IMR-90 (cell line): ENCODE measurements at regions not wholly inside any gene's neighbourhood (a gene's known extent, or its start where the extent isn't known, plus 50 kb on each side); places are given as distances from the start of the nearest gene placed in this dataset.

Source experiments
- ATAC-seq: fragments of 200-7000 bp; cut with Tn5 transposase; 2 replicates; pipeline ENCODE4 v1.9.1; 2020; ENCODE audit warnings: low read depth, mild to moderate bottlenecking, moderate library complexity
- BruUV-seq: library from RNA; stranded (reverse); fragments of 400-500 nt; replicated peaks from 2 replicates; lab custom pipeline; 2021; lab: Mats Ljungman, UMichigan
- CTCF ChIA-PET: fragments of 300-600 bp; formaldehyde crosslinking; extraction: SDS; loops from one replicate; lab custom pipeline; 2021; ENCODE audit warnings: antibody characterized with exemption; lab: Yijun Ruan, JAX
- POLR2A ChIA-PET: fragments of 300-600 bp; sonication (Branson Sonifier 250); formaldehyde crosslinking; loops from one replicate; lab custom pipeline; 2022; ENCODE audit warnings: antibody characterized with exemption; ENCODE audit not compliant: unreplicated experiment; lab: Charles Lee
- DNase-seq: peaks from one replicate; pipeline ENCODE4 v3.0.0; 2013
- H2AFZ ChIP-seq: replicated peaks from 2 replicates; pipeline ENCODE3; 2013; ENCODE audit warnings: low read length, mild to moderate bottlenecking; ENCODE audit not compliant: poor library complexity
- H2AK5ac ChIP-seq: 2 replicates; pipeline ENCODE4 v1.6.1; 2013; ENCODE audit warnings: low read depth, low read length, inconsistent platforms
- H2AK9ac ChIP-seq: replicated peaks from 2 replicates; pipeline ENCODE3; 2013; ENCODE audit warnings: mild to moderate bottlenecking, low read depth, low read length, moderate library complexity; ENCODE audit not compliant: poor library complexity
- H2BK120ac ChIP-seq: 2 replicates; pipeline ENCODE4 v1.6.1; 2013; ENCODE audit warnings: low read depth, low read length, inconsistent platforms
- H2BK15ac ChIP-seq: 3 replicates; pipeline ENCODE4 v1.6.1; 2013; ENCODE audit warnings: low read depth, low read length, inconsistent platforms
- H2BK20ac ChIP-seq: 2 replicates; pipeline ENCODE4 v1.6.1; 2013; ENCODE audit warnings: low read depth, mild to moderate bottlenecking, inconsistent platforms, low read length, moderate library complexity
- H2BK5ac ChIP-seq: 2 replicates; pipeline ENCODE4 v1.6.1; 2013; ENCODE audit warnings: mild to moderate bottlenecking, low read depth, low read length, inconsistent platforms; ENCODE audit not compliant: poor library complexity, severe bottlenecking
- H3K14ac ChIP-seq: replicated peaks from 2 replicates; pipeline ENCODE4 v1.6.1; 2013; ENCODE audit warnings: low read depth, low read length, inconsistent platforms
- H3K18ac ChIP-seq: 2 replicates; pipeline ENCODE4 v1.6.1; 2013; ENCODE audit warnings: low read depth, low read length, control low read depth
- H3K23ac ChIP-seq: 2 replicates; pipeline ENCODE4 v1.6.1; 2013; ENCODE audit warnings: low read depth, low read length, inconsistent platforms
- H3K27ac ChIP-seq: 2 replicates; pipeline ENCODE4 v1.5.1; 2013; ENCODE audit warnings: mild to moderate bottlenecking, control low read depth, low read length; ENCODE audit not compliant: insufficient read depth
- H3K27me3 ChIP-seq: 2 replicates; pipeline ENCODE4 v1.6.1; 2013; ENCODE audit warnings: low read length; ENCODE audit not compliant: control insufficient read depth, insufficient read depth
- H3K36me3 ChIP-seq: 2 replicates; pipeline ENCODE4 v1.6.1; 2013; ENCODE audit warnings: low read length, mixed read lengths; ENCODE audit not compliant: control insufficient read depth, insufficient read depth
- H3K4ac ChIP-seq: 2 replicates; pipeline ENCODE4 v1.6.1; 2013; ENCODE audit warnings: low read depth, low read length, inconsistent platforms
- H3K4me1 ChIP-seq: 2 replicates; pipeline ENCODE4 v1.6.1; 2013; ENCODE audit warnings: low read length, mixed read lengths; ENCODE audit not compliant: control insufficient read depth, insufficient read depth
- H3K4me2 ChIP-seq: 2 replicates; pipeline ENCODE4 v1.6.1; 2013; ENCODE audit warnings: low read depth, mild to moderate bottlenecking, control low read depth, low read length, moderate library complexity
- H3K4me3 ChIP-seq: 2 replicates; pipeline ENCODE4 v1.5.1; 2013; ENCODE audit warnings: low read depth, mild to moderate bottlenecking, control low read depth, low read length, moderate library complexity; ENCODE audit not compliant: insufficient read depth
- H3K56ac ChIP-seq: 2 replicates; pipeline ENCODE4 v1.6.1; 2013; ENCODE audit warnings: low read length, inconsistent platforms; ENCODE audit not compliant: insufficient read depth; ENCODE audit errors: extremely low read depth
- H3K79me1 ChIP-seq, 2 experiments: 2 replicates each; pipeline ENCODE4 v1.6.1; 2013; ENCODE audit warnings: low read length in 2 of 2, inconsistent platforms in 1 of 2, low read depth in 1 of 2
- H3K9ac ChIP-seq: 2 replicates; pipeline ENCODE4 v1.6.1; 2013; ENCODE audit warnings: low read depth, low read length, control low read depth
- H3K9me1 ChIP-seq: 2 replicates; pipeline ENCODE4 v1.6.1; 2013; ENCODE audit warnings: low read length, inconsistent platforms; ENCODE audit not compliant: insufficient read depth
- H3K9me3 ChIP-seq: 2 replicates; pipeline ENCODE4 v1.6.1; 2013; ENCODE audit warnings: low read length; ENCODE audit not compliant: control insufficient read depth, insufficient read depth
- H4K20me1 ChIP-seq: 2 replicates; pipeline ENCODE4 v1.6.1; 2013; ENCODE audit warnings: low read length, inconsistent platforms; ENCODE audit not compliant: insufficient read depth
- H4K5ac ChIP-seq: 2 replicates; pipeline ENCODE4 v1.6.1; 2013; ENCODE audit warnings: mild to moderate bottlenecking, low read depth, low read length, control low read depth
- H4K8ac ChIP-seq, 2 experiments: 2 replicates each; pipeline ENCODE4 v1.6.1; 2013; ENCODE audit warnings: low read depth in 2 of 2, low read length in 2 of 2, control low read depth in 1 of 2, inconsistent platforms in 1 of 2
- H4K91ac ChIP-seq: 2 replicates; pipeline ENCODE4 v1.6.1; 2013; ENCODE audit warnings: low read depth, low read length, inconsistent platforms; ENCODE audit not compliant: insufficient read depth
- CHD1 ChIP-seq: IDR thresholded peaks from 2 replicates; pipeline ENCODE4 v1.6.1; 2012; ENCODE audit warnings: low read depth, low read length, improper control_type of control experiment
- ELK1 ChIP-seq: fragments of 150-350 bp; IDR thresholded peaks from 2 replicates; pipeline ENCODE4 v1.6.1; 2016; ENCODE audit warnings: low read depth, mild to moderate bottlenecking, low read length, moderate library complexity, borderline replicate concordance
- FOS ChIP-seq: fragments of 150-350 bp; IDR thresholded peaks from 2 replicates; pipeline ENCODE4 v1.6.1; 2016; ENCODE audit warnings: low read depth, low read length
- MAFK ChIP-seq: IDR thresholded peaks from 2 replicates; pipeline ENCODE4 v1.6.1; 2012; ENCODE audit warnings: low read depth, low read length, improper control_type of control experiment
- MAZ ChIP-seq: IDR thresholded peaks from 2 replicates; pipeline ENCODE4 v1.6.1; 2012; ENCODE audit warnings: low read depth, mild to moderate bottlenecking, low read length, improper control_type of control experiment, moderate library complexity, borderline replicate concordance
- MXI1 ChIP-seq: IDR thresholded peaks from 2 replicates; pipeline ENCODE4 v1.6.1; 2012; ENCODE audit warnings: low read depth, mild to moderate bottlenecking, low read length, moderate library complexity, borderline replicate concordance
- NFE2L2 ChIP-seq: fragments of 150-350 bp; IDR thresholded peaks from 2 replicates; pipeline ENCODE4 v1.6.1; 2016; ENCODE audit warnings: low read depth, mild to moderate bottlenecking, low read length
- POLR2A ChIP-seq: IDR thresholded peaks from 2 replicates; pipeline ENCODE4 v1.6.1; 2012; ENCODE audit warnings: mild to moderate bottlenecking, low read depth, low read length
- RAD21 ChIP-seq: IDR thresholded peaks from 2 replicates; pipeline ENCODE4 v1.6.1; 2012; ENCODE audit warnings: low read length, improper control_type of control experiment
- RCOR1 ChIP-seq: IDR thresholded peaks from 2 replicates; pipeline ENCODE4 v1.6.1; 2012; ENCODE audit warnings: mild to moderate bottlenecking, low read length, improper control_type of control experiment; ENCODE audit not compliant: insufficient replicate concordance
- SMC3 ChIP-seq: fragments of 150-350 bp; IDR thresholded peaks from 2 replicates; pipeline ENCODE4 v1.6.1; 2016; ENCODE audit warnings: low read depth, mild to moderate bottlenecking, antibody characterized with exemption, low read length, moderate library complexity
- WGBS, 2 experiments: methylation state at CpG; one replicate each; pipeline versions ENCODE4 v1.1.5 to v1.1.7; 2013; ENCODE audit warnings: missing lambda C conversion rate in 2 of 2; ENCODE audit not compliant: insufficient read length in 1 of 2; ENCODE audit errors: extremely low coverage in 2 of 2; 5-methylcytosine and 5-hydroxymethylcytosine counted together
- dilution Hi-C: fragments of 300-500 bp; cut with HindIII; formaldehyde crosslinking; loops from one replicate; pipeline ENCODE4 v1.14.3; 2018; ENCODE audit warnings: low sequenced_read_pairs; ENCODE audit not compliant: unreplicated experiment
- in situ Hi-C: fragments of 300-500 bp; cut with MboI; formaldehyde crosslinking; loops from 3 replicates; pipeline ENCODE4 v1.14.3; 2019; ENCODE audit warnings: low sequenced_read_pairs, inconsistent platforms, mixed read lengths
- intact Hi-C: fragments of 100-400 bp; cut with micrococcal nuclease; formaldehyde crosslinking; loops from 2 replicates; pipeline ENCODE4 v1.10.0; 2022
- TF ChIP-seq, protein P1 (sequence below): conservative IDR thresholded peaks from 2 replicates; pipeline ENCODE4 v1.5.1; 2012; ENCODE audit warnings: mild to moderate bottlenecking, low read depth, low read length, improper control_type of control experiment

GRCh38 chr3:74921676-74922075 lies 307.2 kb upstream of the CNTN3 start:
- no peak overlapping the region for H2AK5ac ChIP-seq
- H3K27ac ChIP-seq: no peak overlapping the region
- no peak overlapping the region for H4K5ac ChIP-seq
- no peaks in the 10 kb centered on the region for H3K9me1 ChIP-seq
- no peak overlapping the region for H3K18ac ChIP-seq
- intact Hi-C loops: no loop called here
- in situ Hi-C loops: no loop called here
- whole genome bisulfite sequencing, 2 experiments: no CpG with 5 or more reads among the region's 1 CpG
- BruUV-seq: no TSS peak
- H3K56ac ChIP-seq: no peak overlapping the region
- H2BK20ac ChIP-seq: no peak overlapping the region
- no peak overlapping the region for H4K91ac ChIP-seq
- no peak overlapping the region for H2AFZ ChIP-seq
- dilution Hi-C loops: no loop called here
- ATAC-seq (no peak), DNase-seq (no peak)
- no peak overlapping the region for H3K9ac ChIP-seq
- H2BK120ac ChIP-seq: no peak overlapping the region
- H3K79me1 ChIP-seq: no peaks in the 10 kb centered on the region
- H3K4me2 ChIP-seq: no peak overlapping the region
- no peak overlapping the region for H2BK15ac ChIP-seq
- no peak overlapping the region for H2AK9ac ChIP-seq
- no peak overlapping the region for H3K4me3 ChIP-seq
- H3K23ac ChIP-seq: no peak overlapping the region
- ChIA-PET POLR2A (no interaction called here), CTCF (no interaction called here)
- no peaks in the 10 kb centered on the region for H3K4me1 ChIP-seq
- H4K8ac ChIP-seq: no peak overlapping the region
- H3K36me3 ChIP-seq: no peaks in the 10 kb centered on the region
- H3K4ac ChIP-seq: no peak overlapping the region
- H3K14ac ChIP-seq: no peak overlapping the region
- TF ChIP-seq NFE2L2 (no peak), SMC3 (no peak), MAFK (no peak), FOS (no peak), POLR2A (no peak), ELK1 (no peak), CHD1 (no peak), MXI1 (no peak), RAD21 (no peak), MAZ (no peak), RCOR1 (no peak)
- TF ChIP-seq, protein P1, sequence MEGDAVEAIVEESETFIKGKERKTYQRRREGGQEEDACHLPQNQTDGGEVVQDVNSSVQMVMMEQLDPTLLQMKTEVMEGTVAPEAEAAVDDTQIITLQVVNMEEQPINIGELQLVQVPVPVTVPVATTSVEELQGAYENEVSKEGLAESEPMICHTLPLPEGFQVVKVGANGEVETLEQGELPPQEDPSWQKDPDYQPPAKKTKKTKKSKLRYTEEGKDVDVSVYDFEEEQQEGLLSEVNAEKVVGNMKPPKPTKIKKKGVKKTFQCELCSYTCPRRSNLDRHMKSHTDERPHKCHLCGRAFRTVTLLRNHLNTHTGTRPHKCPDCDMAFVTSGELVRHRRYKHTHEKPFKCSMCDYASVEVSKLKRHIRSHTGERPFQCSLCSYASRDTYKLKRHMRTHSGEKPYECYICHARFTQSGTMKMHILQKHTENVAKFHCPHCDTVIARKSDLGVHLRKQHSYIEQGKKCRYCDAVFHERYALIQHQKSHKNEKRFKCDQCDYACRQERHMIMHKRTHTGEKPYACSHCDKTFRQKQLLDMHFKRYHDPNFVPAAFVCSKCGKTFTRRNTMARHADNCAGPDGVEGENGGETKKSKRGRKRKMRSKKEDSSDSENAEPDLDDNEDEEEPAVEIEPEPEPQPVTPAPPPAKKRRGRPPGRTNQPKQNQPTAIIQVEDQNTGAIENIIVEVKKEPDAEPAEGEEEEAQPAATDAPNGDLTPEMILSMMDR: no peak
- no peaks in the 10 kb centered on the region for H3K27me3 ChIP-seq
- H4K20me1 ChIP-seq: no peaks in the 10 kb centered on the region
- no peaks in the 10 kb centered on the region for H3K9me3 ChIP-seq
- no peak overlapping the region for H2BK5ac ChIP-seq
